VCaP (cell line): ENCODE measurements at regions not wholly inside any gene's neighbourhood (a gene's known extent, or its start where the extent isn't known, plus 50 kb on each side); places are given as distances from the start of the nearest gene placed in this dataset.

ENCODE experiments used
- H3K27ac ChIP-seq: fragments of 450-650 bp; 2 replicates; pipeline ENCODE4 v1.5.1; 2017
- TF ChIP-seq, protein P1 (sequence below): fragments of 450-650 bp; conservative IDR thresholded peaks from 2 replicates; pipeline ENCODE4 v1.5.1; 2017; ENCODE audit warnings: mild to moderate bottlenecking, moderate library complexity

DNA sequence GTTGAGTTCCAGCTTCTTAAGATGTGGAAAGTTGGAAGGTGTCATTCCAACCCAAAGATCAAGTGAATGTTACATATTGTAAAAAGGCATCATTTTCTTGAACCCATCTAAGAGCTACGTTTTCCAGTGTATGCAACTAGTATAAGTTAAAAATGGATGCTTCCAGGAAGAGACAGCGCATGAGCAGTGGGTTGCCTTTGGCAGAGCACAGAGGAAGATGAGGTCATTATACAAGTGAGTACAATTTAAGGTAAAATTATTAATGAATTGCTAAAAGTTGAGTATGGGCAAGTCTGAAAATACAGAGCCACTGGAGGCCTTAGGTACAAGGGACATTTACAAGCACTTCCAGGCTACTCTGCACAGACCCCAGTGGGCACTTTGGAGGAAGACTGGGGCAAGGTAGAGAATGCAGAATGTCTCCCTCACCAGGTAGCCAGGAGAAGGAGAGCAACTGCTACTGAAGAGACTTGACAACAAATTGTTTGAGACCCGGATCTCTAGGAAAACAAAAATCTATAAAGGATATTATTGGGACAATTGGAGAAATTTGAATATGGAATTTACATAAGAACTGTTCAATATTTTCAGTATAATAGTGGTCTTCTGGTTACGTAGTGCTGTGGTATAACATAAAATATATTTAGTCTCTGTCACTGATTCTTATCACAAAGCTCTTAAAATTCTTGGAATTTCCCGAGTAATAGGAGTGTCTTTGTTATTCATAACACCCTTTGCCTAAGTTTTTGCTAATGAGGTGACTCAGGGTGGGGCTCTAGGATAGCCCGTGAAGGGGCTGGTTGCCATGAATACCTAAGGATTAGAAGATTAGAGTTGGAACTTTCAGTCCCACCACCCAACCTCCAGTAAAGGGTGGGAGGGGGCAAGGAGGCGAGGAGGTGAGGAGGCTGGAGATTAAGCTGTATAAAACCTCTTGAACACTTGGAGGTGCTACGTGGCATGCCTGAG lies 129.9 kb upstream of the FER start:
- TF ChIP-seq, protein P1, sequence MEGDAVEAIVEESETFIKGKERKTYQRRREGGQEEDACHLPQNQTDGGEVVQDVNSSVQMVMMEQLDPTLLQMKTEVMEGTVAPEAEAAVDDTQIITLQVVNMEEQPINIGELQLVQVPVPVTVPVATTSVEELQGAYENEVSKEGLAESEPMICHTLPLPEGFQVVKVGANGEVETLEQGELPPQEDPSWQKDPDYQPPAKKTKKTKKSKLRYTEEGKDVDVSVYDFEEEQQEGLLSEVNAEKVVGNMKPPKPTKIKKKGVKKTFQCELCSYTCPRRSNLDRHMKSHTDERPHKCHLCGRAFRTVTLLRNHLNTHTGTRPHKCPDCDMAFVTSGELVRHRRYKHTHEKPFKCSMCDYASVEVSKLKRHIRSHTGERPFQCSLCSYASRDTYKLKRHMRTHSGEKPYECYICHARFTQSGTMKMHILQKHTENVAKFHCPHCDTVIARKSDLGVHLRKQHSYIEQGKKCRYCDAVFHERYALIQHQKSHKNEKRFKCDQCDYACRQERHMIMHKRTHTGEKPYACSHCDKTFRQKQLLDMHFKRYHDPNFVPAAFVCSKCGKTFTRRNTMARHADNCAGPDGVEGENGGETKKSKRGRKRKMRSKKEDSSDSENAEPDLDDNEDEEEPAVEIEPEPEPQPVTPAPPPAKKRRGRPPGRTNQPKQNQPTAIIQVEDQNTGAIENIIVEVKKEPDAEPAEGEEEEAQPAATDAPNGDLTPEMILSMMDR = no peak
- H3K27ac ChIP-seq = no peak overlapping the region

GRCh38 chr5:108615216-108615615 lies 132.5 kb upstream of the FER start:
- H3K27ac ChIP-seq = no peak overlapping the region
- TF ChIP-seq, protein P1 = no peak

- no peak overlapping the region for H3K27ac ChIP-seq
- TF ChIP-seq, protein P1 = no peak
These were observed 140.3 kb upstream of the FER start for GRCh38 chr5:108607421-108607820.

- TF ChIP-seq, protein P1 = no peak
- H3K27ac ChIP-seq = no peak overlapping the region
These were observed 141.5 kb upstream of the FER start for GRCh38 chr5:108606185-108606584.

DNA sequence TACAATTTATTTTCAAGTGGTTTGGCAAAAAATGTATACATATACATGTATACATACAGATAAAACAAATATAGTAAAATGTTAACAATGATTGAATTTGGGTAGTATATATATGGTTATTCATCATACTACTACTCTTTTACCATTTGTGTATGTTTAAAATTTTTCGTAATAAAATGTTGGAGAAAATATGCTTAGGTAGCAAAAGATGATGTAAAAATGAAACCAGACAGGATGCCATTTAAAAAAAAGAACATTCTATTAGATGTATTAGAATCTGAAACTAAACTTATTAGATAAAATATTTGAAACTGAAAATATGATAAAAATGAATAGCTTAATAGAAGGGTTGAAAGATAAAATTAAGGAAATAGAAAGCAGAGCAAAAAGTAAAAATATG lies 144.9 kb upstream of the FER start:
- TF ChIP-seq, protein P1 = no peak
- no peak overlapping the region for H3K27ac ChIP-seq

DNA sequence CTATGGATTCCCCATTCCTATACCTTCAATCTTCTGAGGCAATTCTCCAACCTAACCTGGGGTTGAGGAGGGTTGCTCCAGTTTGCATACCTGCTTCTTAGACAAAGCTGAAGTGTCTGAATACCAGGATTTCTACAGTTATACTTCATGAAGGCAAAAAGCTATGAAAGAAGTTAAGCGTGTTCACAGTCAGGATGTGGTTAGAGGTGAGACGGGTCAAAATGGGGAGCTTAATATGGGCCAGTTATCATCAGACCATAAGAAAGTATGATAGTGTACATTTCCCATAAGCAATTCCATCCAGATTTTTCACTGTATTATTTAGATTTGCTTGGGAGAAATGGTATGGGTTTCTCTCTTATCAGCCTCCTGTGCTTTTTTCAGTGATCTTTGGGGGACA lies 156.9 kb upstream of the FER start:
- TF ChIP-seq, protein P1 = no peak
- no peak overlapping the region for H3K27ac ChIP-seq

- TF ChIP-seq, protein P1 = no peak
- H3K27ac ChIP-seq = no peak overlapping the region
These were observed 159.4 kb upstream of the FER start for GRCh38 chr5:108588323-108588722.
